Esophagus muscularis mucosa (tissue), 4 donors: ENCODE measurements at regions not wholly inside any gene's neighbourhood (a gene's known extent, or its start where the extent isn't known, plus 50 kb on each side); places are given as distances from the start of the nearest gene placed in this dataset.

Source experiments
- DNase-seq: peaks from one replicate; pipeline ENCODE4 v3.0.0-alpha.2; 2017; ENCODE audit errors: extremely low spot score
- H3K27ac ChIP-seq, 4 donors: fragments of 200-600 bp; sonication (generic); replicated peaks in 1 of 4; 1 replicate in 3 of 4; 2 replicates in 1 of 4; pipeline ENCODE4 v1.5.1; 2016 to 2019; ENCODE audit warnings: mild to moderate bottlenecking in 1 of 4
- H3K27me3 ChIP-seq, 4 donors: fragments of 200-600 bp; sonication (generic); one replicate each; pipeline versions ENCODE4 v1.5.1 to v1.6.0; 2016 to 2019
- H3K36me3 ChIP-seq, 4 donors: fragments of 200-600 bp; sonication (generic); one replicate each; pipeline ENCODE4 v1.5.1; 2016 to 2019
- H3K4me1 ChIP-seq, 4 donors: fragments of 200-600 bp; sonication (generic); one replicate each; pipeline ENCODE4 v1.5.1; 2016 to 2019
- H3K4me3 ChIP-seq, 4 donors: fragments of 200-600 bp; sonication (generic); 1 replicate in 2 of 4; 2 replicates in 2 of 4; pipeline ENCODE4 v1.5.1; 2016 to 2019; ENCODE audit warnings: mild to moderate bottlenecking in 4 of 4, moderate library complexity in 1 of 4
- H3K9me3 ChIP-seq, 4 donors: fragments of 200-600 bp; sonication (generic); 1 replicate in 3 of 4; 2 replicates in 1 of 4; pipeline ENCODE4 v1.5.1; 2016 to 2019
- EP300 ChIP-seq: sonication (generic); formaldehyde crosslinking; IDR thresholded peaks from one replicate; pipeline ENCODE4 v1.6.1; 2017; ENCODE audit warnings: antibody characterized with exemption
- POLR2A ChIP-seq: fragments of 450-650 bp; IDR thresholded peaks from one replicate; pipeline ENCODE4 v1.6.1; 2017; ENCODE audit warnings: antibody characterized with exemption, moderate library complexity, mild to moderate bottlenecking, low read depth
- POLR2AphosphoS5 ChIP-seq, 2 donors: sonication (generic); formaldehyde crosslinking; IDR thresholded peaks; one replicate each; pipeline ENCODE4 v1.6.1; 2017; ENCODE audit warnings: antibody characterized with exemption in 2 of 2
- whole genome bisulfite sequencing: methylation state at CpG from one replicate; pipeline ENCODE4 v1.1.5; 2018; 5-methylcytosine and 5-hydroxymethylcytosine counted together
- intact Hi-C: fragments of 100-400 bp; cut with DNase I; formaldehyde crosslinking; loops from one replicate; pipeline ENCODE4 v1.15.1; 2023
- TF ChIP-seq, protein P1 (sequence below), 3 experiments: fragments of 200-600 bp in 2 of 3; fragments of 450-650 bp in 1 of 3; sonication (generic) in 2 of 3; IDR thresholded peaks; one replicate each; pipeline ENCODE4 v1.5.1; 2017 to 2019; ENCODE audit warnings: antibody characterized with exemption in 3 of 3, mild to moderate bottlenecking in 2 of 3, moderate library complexity in 1 of 3

DNA sequence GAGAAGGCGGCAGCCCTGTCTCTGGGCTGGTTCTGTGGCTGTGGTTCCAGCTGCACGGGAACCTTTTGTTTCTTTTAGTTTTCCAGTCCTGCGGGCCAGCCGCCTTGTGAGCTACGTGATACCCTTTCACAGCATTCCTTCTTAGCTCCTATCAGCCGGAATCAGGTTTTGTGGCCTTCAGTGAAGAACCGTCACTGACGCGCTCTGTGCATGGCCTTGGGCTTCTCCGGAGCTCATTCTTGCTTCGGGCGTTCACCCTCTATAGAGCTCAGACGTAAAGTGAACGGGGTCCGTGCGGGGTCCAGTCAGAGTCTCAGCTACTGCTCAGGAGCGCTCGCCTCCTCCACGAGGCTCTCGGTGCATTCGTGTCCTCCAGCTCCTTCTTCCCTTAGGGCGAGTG lies 166.7 kb downstream of the FAM43A start:
- Histone ChIP-seq H3K4me3 (no peak overlapping the region), H3K27ac (no peak overlapping the region), H3K4me1 (peaks cover 7 to 11% (median 9%) of the 10 kb centered on the region in 4 donors), H3K9me3 (no peaks in the 10 kb centered on the region), H3K36me3 (no peaks in the 10 kb centered on the region), H3K27me3 (no peaks in the 10 kb centered on the region)
- no peak for DNase-seq
- 89% methylated on average over 11 of the region's 22 CpGs for WGBS
- TF ChIP-seq POLR2A = no peak
- no peak for TF ChIP-seq EP300
- TF ChIP-seq, protein P1, sequence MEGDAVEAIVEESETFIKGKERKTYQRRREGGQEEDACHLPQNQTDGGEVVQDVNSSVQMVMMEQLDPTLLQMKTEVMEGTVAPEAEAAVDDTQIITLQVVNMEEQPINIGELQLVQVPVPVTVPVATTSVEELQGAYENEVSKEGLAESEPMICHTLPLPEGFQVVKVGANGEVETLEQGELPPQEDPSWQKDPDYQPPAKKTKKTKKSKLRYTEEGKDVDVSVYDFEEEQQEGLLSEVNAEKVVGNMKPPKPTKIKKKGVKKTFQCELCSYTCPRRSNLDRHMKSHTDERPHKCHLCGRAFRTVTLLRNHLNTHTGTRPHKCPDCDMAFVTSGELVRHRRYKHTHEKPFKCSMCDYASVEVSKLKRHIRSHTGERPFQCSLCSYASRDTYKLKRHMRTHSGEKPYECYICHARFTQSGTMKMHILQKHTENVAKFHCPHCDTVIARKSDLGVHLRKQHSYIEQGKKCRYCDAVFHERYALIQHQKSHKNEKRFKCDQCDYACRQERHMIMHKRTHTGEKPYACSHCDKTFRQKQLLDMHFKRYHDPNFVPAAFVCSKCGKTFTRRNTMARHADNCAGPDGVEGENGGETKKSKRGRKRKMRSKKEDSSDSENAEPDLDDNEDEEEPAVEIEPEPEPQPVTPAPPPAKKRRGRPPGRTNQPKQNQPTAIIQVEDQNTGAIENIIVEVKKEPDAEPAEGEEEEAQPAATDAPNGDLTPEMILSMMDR (IDR thresholded peaks at IDR 0.05) = no peak
- no peak for TF ChIP-seq POLR2AphosphoS5 (IDR thresholded peaks at IDR 0.05)
- intact Hi-C loops = no loop called here

GRCh38 chr3:194852831-194853508 lies 167.3 kb downstream of the FAM43A start:
- H3K4me3 ChIP-seq = no peak overlapping the region
- no peak for DNase-seq
- 73% methylated on average over 14 of the region's 16 CpGs for WGBS
- TF ChIP-seq POLR2AphosphoS5 (IDR thresholded peaks at IDR 0.05) = no peak
- TF ChIP-seq EP300 = no peak
- no peak for TF ChIP-seq POLR2A
- no peaks in the 10 kb centered on the region for H3K27me3 ChIP-seq
- peaks cover 7 to 11% (median 9%) of the 10 kb centered on the region in 4 donors for H3K4me1 ChIP-seq
- H3K9me3 ChIP-seq = no peaks in the 10 kb centered on the region
- H3K27ac ChIP-seq = no peak overlapping the region
- H3K36me3 ChIP-seq = no peaks in the 10 kb centered on the region
- intact Hi-C loops = no loop called here

DNA sequence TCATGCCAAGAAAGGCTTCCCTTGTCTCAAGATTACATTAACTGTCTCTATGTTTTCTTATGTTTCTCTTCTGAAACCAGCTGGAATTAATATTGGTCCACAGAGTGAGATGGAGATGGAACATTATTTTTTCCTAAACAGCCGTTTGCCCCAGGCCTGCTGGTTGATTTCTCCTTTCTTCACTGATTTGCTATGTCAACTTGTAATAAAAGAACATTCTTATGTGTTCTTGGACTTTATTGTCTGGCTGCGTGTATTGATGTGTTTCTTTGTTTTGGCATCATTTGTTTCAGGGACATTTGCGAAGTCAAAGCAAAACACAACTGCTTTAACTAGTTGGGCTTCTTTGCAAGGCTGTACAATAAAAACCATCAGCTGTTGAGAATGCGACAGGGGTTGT lies 168.5 kb downstream of the FAM43A start:
- no peak overlapping the region for H3K4me3 ChIP-seq
- peaks cover 7 to 11% (median 9%) of the 10 kb centered on the region in 4 donors for H3K4me1 ChIP-seq
- no peak for TF ChIP-seq POLR2A
- no peak for TF ChIP-seq POLR2AphosphoS5 (IDR thresholded peaks at IDR 0.05)
- no peak for TF ChIP-seq EP300
- TF ChIP-seq, protein P1 (IDR thresholded peaks at IDR 0.05) = no peak
- no peak for DNase-seq
- no peaks in the 10 kb centered on the region for H3K9me3 ChIP-seq
- intact Hi-C loops = no loop called here
- 64% methylated on average over 3 of the region's 4 CpGs for WGBS
- no peaks in the 10 kb centered on the region for H3K36me3 ChIP-seq
- H3K27me3 ChIP-seq = no peaks in the 10 kb centered on the region
- H3K27ac ChIP-seq = no peak overlapping the region

DNA sequence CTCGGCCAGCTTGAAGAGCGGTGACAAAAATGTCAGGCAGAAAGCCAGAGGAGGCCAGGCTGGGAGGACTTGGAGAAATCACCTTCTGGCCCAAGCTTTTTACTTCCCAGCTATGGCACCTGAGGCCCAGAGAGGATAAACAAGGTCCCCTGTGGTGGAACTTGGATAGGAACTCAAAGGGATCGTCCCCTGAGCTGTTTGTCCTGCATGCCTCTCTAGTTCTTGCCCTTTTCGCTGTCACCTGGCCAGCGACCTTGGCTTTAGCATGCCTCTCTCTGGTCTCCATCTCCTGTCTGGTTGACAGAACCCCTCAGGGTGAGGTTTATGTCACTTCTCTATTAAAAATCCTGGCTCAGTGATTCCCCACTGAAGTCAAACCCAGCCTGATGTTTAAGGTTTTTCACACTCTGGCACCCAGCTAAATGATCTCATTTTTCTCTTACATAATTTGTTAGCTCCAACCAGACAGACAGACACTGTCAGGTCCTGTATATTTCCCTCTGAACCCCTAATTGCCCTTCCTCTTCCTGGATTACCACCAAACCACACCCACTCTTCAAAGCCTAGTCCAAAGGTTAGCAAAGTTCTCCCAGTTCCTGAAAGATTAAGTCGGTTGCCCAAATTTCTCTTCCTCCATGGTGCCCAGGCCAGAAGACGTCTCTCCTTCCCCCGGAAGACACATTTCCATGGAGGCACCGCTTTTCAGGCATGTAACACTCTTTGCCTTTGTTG lies 169.1 kb downstream of the FAM43A start:
- Histone ChIP-seq H3K4me3 (no peak overlapping the region), H3K27me3 (no peaks in the 10 kb centered on the region), H3K27ac (peak overlapping the region in 1 of 4 donors; percentile 5), H3K9me3 (no peaks in the 10 kb centered on the region), H3K4me1 (peaks cover 7 to 11% (median 9%) of the 10 kb centered on the region in 4 donors), H3K36me3 (no peaks in the 10 kb centered on the region)
- DNase-seq = no peak
- intact Hi-C loops = no loop called here
- TF ChIP-seq EP300 (no peak), POLR2A (no peak), POLR2AphosphoS5 (IDR thresholded peaks at IDR 0.05) (no peak)
- TF ChIP-seq, protein P1 (IDR thresholded peaks at IDR 0.05) = no peak
- 65% methylated on average over 9 of the region's 9 CpGs for WGBS

DNA sequence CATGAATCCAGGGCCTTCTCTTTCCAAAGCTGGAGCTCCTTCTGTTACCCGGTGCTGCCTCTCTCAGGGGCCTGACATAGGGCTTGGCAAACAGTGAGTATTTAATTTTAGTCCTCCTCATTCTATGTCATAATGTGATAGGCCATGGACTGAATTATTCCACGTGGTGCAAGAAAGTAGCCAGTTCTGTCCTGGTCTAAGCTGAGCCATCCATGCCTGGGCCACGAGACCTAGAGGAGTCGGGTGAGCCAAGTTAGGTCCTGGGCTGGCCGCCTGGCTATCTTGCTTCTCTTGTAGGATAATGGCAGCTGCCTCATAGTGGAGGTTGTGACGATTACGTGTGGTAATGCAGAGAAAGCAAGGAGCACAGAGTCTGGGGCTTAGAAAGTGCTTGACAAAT lies 170.6 kb downstream of the FAM43A start:
- no peaks in the 10 kb centered on the region for H3K36me3 ChIP-seq
- no peak overlapping the region for H3K27ac ChIP-seq
- H3K4me1 ChIP-seq = peaks cover 7 to 11% (median 9%) of the 10 kb centered on the region in 4 donors
- H3K9me3 ChIP-seq = no peaks in the 10 kb centered on the region
- intact Hi-C loops = no loop called here
- H3K4me3 ChIP-seq = no peak overlapping the region
- H3K27me3 ChIP-seq = no peaks in the 10 kb centered on the region
- TF ChIP-seq EP300 (no peak), POLR2AphosphoS5 (IDR thresholded peaks at IDR 0.05) (no peak), POLR2A (no peak)
- TF ChIP-seq, protein P1 (IDR thresholded peaks at IDR 0.05) = no peak
- WGBS = 88% methylated on average over 7 of the region's 7 CpGs
- DNase-seq = no peak
